Left kidney (tissue), 1 donor: ENCODE measurements at regions not wholly inside any gene's neighbourhood (a gene's known extent, or its start where the extent isn't known, plus 50 kb on each side); places are given as distances from the start of the nearest gene placed in this dataset.

Experiments used
- DNase-seq: peaks from one replicate; pipeline ENCODE4 v3.0.0-alpha.2; 2013

DNA sequence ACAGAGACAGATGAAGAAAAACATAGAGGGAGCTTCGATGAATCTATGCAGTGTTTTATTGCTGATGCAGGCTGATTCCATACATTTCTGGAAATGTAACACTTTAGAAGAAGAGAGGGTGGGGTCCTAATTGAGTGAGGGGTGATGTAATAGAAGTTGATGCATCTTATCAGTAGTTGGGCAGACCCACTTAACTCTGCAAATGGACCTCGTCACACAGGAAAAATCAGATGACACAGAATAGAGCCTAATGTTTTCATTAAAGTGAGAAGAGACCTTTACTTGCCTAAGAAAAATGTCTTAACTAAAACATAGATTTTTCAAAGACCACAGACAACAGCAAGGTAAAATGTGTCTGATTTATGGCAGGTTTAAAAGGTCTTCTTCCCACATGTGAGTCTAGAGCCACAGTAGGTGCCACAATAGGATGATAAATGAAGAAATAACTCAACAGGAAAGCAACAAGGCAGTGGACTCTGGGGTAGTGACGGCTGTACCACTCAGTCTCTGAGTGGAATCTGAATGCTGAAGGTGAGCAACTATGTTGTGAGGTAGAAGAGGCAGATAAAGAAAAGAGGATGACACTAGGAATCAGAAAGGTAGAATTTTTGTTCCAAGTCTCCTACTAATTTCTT is 414.7 kb upstream of the PIK3C3 start:
- no peak for DNase-seq

GRCh38 chr18:41538751-41539150 is 416.3 kb upstream of the PIK3C3 start:
- no peak for DNase-seq

- no peak for DNase-seq
Measured at GRCh38 chr18:41537666-41538065, 417.4 kb upstream of the PIK3C3 start.

- no peak for DNase-seq
Measured at GRCh38 chr18:41532344-41533086, 422.5 kb upstream of the PIK3C3 start.

DNA sequence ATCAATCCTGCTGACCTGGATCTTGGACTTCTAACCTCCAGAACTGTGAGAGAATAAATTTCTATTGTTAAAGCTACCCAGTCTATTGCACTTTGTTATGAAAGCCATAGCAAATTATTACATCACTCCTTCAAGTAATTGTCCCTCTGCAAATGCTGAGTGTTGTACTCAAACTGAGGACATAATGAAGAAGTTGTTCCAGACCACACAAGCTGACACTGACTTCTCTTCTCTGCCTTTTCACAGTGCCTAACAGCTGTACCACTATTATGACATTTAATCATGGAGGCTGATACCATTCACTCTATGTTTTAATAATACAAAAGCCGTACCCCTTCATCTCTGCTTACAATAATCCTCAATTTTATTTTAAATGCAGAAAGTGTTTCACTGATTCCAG is 424.1 kb upstream of the PIK3C3 start:
- DNase-seq, result no peak

- DNase-seq, result no peak
Measured at GRCh38 chr18:41529093-41529492, 425.9 kb upstream of the PIK3C3 start.

GRCh38 chr18:41526054-41526453 is 429.0 kb upstream of the PIK3C3 start:
- no peak for DNase-seq

DNA sequence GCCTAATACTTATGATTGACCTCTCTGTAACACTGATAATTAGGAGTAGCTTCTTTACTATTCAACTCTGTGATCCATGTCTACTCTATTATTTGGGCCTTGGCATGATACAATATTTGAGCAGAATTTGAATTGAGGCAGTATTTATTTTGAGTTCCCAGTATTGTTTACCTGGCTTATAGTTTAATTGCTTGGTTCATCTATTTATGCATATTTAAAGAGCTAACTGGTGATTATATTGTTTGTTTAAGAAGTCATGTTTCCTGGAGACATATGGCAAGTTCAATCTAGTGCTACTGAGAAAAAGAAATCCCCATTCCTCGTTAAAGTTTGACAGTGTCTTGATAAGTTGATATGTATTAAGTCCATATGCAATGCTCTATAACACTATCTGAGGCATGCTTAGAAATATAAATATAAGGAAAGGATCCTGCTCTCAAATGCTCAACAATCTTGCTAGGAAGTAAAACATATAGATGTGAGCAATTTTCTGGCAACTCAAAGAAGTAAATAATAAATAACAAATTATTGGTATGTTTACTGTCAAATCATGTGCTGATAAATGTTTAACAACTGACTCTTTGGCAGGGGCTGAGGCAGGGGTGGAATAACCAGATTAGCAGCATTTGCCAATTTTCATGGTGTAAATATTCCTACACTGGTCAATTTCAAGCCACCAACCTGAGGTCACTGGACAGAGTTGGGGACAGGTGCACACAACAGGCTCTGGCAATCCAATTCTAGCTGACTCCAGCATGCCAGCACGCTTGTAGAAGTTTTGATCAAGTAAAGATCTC is 430.2 kb upstream of the PIK3C3 start:
- DNase-seq, result no peak

- no peak for DNase-seq
Measured at GRCh38 chr18:41517142-41517541, 437.9 kb upstream of the PIK3C3 start.

DNA sequence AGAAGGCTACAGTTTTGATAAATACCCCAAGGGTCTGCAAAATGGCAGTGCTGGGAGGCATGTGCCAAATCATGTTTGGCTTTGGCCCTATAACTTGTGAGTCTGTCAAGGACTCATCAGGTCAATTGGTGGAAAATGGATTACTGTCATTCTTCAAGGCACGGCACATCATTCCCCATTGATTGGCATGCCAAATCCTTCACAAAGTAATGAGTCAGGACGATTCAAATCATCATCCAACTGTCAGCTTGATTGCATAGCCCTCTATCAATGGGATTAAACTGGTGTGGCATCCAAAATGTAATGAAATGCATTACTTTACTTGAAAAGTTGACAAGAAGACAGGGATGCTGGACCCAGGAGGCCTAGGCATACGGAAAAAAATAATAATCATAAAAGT is 441.6 kb upstream of the PIK3C3 start:
- no peak for DNase-seq

DNA sequence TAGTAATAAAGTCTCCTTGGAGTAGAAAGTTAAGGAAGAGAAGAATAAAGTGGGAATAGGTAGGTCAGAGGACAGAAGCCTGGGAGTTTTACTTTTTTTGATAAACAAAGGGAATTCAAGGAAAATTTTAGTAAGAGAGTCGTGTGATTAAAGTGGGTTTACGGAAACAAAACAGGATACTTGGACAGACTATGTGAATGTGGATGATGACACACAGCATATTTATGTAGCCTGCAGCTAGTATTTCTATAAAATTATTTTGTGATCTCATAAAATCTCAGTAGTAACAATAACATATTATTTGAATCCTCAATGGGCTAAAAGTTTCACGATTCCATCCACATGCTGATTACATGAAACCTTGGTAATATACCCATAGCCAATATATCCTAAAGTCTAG is 450.7 kb upstream of the PIK3C3 start:
- no peak for DNase-seq

DNA sequence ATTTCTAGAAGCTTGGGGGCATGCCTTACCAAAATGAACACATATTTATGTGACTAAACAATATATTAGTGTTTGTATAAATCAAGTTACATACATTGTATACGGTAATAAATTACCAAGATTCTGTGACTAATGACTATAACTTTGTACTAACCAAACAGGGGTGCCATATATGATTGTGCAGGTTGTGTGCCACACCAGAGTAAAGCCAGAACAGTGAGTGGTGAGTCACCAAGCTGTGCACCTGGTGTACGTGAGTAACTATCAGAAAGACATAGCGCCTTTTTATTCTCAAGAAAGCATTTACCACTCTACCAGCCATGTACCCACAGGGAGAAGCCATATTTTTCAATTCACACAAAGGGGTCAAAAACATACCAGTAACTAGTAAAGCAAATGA is 453.2 kb upstream of the PIK3C3 start:
- no peak for DNase-seq

- DNase-seq, result no peak
Measured at GRCh38 chr18:41499345-41499744, 455.7 kb upstream of the PIK3C3 start.

GRCh38 chr18:41490861-41491260 is 464.2 kb upstream of the PIK3C3 start:
- DNase-seq, result no peak

GRCh38 chr18:41486575-41486974 is 468.5 kb upstream of the PIK3C3 start:
- DNase-seq, result no peak

GRCh38 chr18:41484069-41484468 is 471.0 kb upstream of the PIK3C3 start:
- DNase-seq, result no peak

DNA sequence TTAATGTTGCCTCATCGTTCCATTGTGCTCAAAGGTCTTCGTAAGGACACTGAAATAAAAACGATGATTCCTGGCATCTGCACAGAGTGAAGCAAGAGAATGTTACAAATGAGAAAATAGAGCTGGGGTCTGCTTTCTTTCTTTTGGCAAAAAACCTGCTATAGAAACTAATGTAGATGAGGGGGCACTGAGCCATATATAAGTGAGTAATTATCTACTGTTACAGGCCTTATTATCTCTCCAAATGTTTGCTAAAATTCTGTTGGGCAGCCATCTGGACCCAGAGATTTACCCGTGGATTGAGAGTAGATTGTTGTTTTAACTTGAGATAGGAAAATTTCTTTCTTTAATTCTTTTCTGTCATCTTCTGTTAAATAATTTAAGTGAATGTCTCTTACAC is 472.5 kb upstream of the PIK3C3 start:
- no peak for DNase-seq

GRCh38 chr18:41466436-41467160 is 488.4 kb upstream of the PIK3C3 start:
- DNase-seq, result no peak

GRCh38 chr18:41465386-41465785 is 489.6 kb upstream of the PIK3C3 start:
- DNase-seq, result no peak

DNA sequence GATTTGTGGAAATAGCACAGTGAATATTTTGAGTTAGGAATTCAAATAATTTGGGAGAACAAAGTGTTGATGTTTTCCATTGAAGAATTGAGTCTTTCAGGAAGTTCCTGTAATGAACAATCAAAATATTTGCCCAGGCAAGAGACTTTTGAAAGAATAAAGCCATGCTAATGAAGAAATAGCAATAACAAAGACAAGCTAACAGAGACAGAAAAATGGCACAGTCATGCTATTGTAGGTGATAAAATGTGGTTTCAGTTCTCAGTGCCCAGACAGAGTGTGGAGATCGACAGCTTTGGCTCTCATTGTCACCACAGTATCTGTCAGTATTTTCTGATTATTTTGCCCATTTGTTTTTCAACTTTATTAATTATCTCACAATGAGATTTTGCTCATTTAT is 490.8 kb upstream of the PIK3C3 start:
- DNase-seq, result no peak

DNA sequence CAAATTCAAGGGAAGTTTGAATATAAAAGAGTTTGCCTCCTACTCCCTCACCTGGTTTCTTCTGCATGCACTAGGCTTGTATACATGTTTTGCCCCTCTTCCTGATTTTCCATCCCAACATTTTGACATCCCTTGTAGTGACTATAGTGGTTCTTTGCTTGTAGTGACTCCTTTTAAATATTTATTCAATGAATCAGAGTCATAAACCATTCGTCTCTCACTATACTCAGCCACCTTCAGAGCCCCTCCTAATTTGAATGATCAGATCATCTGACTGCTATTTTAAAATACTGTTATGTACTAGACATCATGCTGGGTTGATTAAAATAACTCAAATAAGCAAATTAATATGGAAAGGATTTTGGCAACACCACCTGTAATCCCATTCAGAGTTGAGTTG is 492.1 kb upstream of the PIK3C3 start:
- DNase-seq, result no peak

DNA sequence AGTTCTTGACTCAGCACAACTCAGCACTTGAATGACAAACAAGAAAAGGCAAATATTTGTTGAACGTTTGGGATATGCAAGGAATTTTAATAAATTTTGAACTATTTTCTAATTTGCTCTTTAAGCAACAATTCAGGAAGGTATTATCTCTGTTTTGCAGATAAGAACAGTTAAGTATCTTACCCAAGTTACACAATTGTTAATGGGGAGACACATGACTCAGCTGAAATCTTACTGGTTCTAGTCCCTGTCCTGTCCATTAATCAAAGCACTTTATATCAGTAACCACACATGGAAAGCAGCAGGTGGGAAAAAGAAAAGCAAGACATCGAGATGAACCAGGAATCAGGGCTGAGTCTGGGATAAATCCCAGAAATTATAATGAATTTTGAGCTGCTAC is 493.9 kb upstream of the PIK3C3 start:
- no peak for DNase-seq

DNA sequence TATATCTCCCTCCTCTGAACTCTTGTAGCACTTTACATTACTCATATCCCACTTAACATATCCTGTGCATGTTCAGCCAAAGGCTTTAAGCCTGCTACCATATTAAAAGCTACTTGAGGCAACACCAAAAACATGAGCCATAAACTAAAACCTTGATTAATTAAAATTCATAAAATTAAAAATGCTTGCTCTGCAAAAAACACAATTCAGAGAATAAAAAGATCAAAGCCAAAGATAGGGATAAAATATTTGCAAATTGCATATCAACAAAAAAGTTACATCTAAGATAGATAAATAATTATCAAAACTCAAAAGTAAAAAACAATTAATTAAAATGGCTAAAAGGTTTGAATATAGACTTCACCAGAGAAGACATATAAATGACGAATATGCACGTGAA is 495.4 kb upstream of the PIK3C3 start:
- DNase-seq, result no peak
